GM10266 (cell line): ENCODE measurements at regions not wholly inside any gene's neighbourhood (a gene's known extent, or its start where the extent isn't known, plus 50 kb on each side); places are given as distances from the start of the nearest gene placed in this dataset.

Experiments used
- DNase-seq: peaks from one replicate; pipeline ENCODE4 v3.0.0; 2012; ENCODE audit errors: extremely low spot score
- CTCF ChIP-seq: IDR thresholded peaks from 2 replicates; pipeline ENCODE4 v1.5.1; 2012; ENCODE audit warnings: mild to moderate bottlenecking, low read depth; ENCODE audit not compliant: control insufficient read depth, insufficient read depth; ENCODE audit errors: missing control alignments

- TF ChIP-seq CTCF: no peak
- no peak for DNase-seq
Measured at GRCh38 chr10:10479465-10479864, 538.2 kb upstream of the CELF2 start.

GRCh38 chr10:10482613-10483012 lies 535.1 kb upstream of the CELF2 start:
- no peak for DNase-seq
- TF ChIP-seq CTCF: no peak

GRCh38 chr10:10489076-10489475 lies 528.6 kb upstream of the CELF2 start:
- no peak for DNase-seq
- no peak for TF ChIP-seq CTCF

- TF ChIP-seq CTCF: no peak
- DNase-seq: no peak
Measured at GRCh38 chr10:10489805-10490571, 527.7 kb upstream of the CELF2 start.

- DNase-seq: no peak
- no peak for TF ChIP-seq CTCF
Measured at GRCh38 chr10:10490581-10490980, 527.1 kb upstream of the CELF2 start.

GRCh38 chr10:10492420-10492819 lies 525.3 kb upstream of the CELF2 start:
- TF ChIP-seq CTCF: no peak
- DNase-seq: no peak

GRCh38 chr10:10493833-10494232 lies 523.8 kb upstream of the CELF2 start:
- DNase-seq: no peak
- TF ChIP-seq CTCF: no peak
